OCI-LY1 (cell line): ENCODE measurements at regions not wholly inside any gene's neighbourhood (a gene's known extent, or its start where the extent isn't known, plus 50 kb on each side); places are given as distances from the start of the nearest gene placed in this dataset.
A peak's percentile ranks its signal among the peaks of the same experiment; 100 is the strongest.
"Not testable (repeated sequence)": the region's sequence is repeated elsewhere in the genome, so short reads cannot be mapped to it uniquely, and the experiment has no call there.

Source experiments
- H2AFZ ChIP-seq: fragments of 200-600 bp; sonication (generic), shearing (Covaris generic); 2 replicates; pipeline ENCODE4 v1.6.0; 2014; ENCODE audit warnings: antibody characterized with exemption, mild to moderate bottlenecking, low read length
- H3F3A ChIP-seq: fragments of 200-600 bp; sonication (generic), shearing (Covaris generic); 2 replicates; pipeline ENCODE4 v1.6.0; 2014; ENCODE audit warnings: mild to moderate bottlenecking, antibody characterized with exemption, low read length, moderate library complexity; ENCODE audit not compliant: insufficient read depth
- H3K27ac ChIP-seq: fragments of 200-600 bp; sonication (generic); 2 replicates; pipeline ENCODE4 v1.5.1; 2014; ENCODE audit warnings: low read length, mixed run types, mild to moderate bottlenecking, low read depth; ENCODE audit not compliant: poor library complexity, severe bottlenecking
- H3K27me3 ChIP-seq: fragments of 200-600 bp; sonication (generic); 2 replicates; pipeline ENCODE4 v1.6.0; 2014; ENCODE audit warnings: antibody characterized with exemption, mild to moderate bottlenecking, low read length, moderate library complexity; ENCODE audit not compliant: insufficient read depth
- H3K36me3 ChIP-seq: fragments of 200-600 bp; sonication (generic); 2 replicates; pipeline ENCODE4 v1.6.1; 2014; ENCODE audit warnings: mild to moderate bottlenecking, antibody characterized with exemption, low read length, moderate library complexity, mixed read lengths; ENCODE audit not compliant: insufficient read depth
- H3K4me1 ChIP-seq: fragments of 200-600 bp; sonication (generic); 2 replicates; pipeline ENCODE4 v1.5.1; 2014; ENCODE audit warnings: mild to moderate bottlenecking, low read length, moderate library complexity; ENCODE audit not compliant: insufficient read depth, severe bottlenecking
- H3K4me2 ChIP-seq: fragments of 200-600 bp; sonication (generic), shearing (Covaris generic); 2 replicates; pipeline ENCODE4 v1.6.1; 2014; ENCODE audit warnings: low read length
- H3K4me3 ChIP-seq: fragments of 200-600 bp; sonication (generic); 2 replicates; pipeline ENCODE4 v1.5.1; 2014; ENCODE audit warnings: low read length, low read depth, mild to moderate bottlenecking, mixed read lengths; ENCODE audit not compliant: poor library complexity, severe bottlenecking
- H3K79me2 ChIP-seq: fragments of 200-600 bp; shearing (Covaris generic); 2 replicates; pipeline ENCODE4 v1.6.1; 2016; ENCODE audit warnings: mixed run types, low read length, mixed read lengths; ENCODE audit not compliant: insufficient read depth
- H3K9ac ChIP-seq: fragments of 200-600 bp; sonication (generic), shearing (Covaris generic); 2 replicates; pipeline ENCODE4 v1.6.1; 2014; ENCODE audit warnings: mild to moderate bottlenecking, low read length, mixed read lengths
- H3K9me2 ChIP-seq: fragments of 200-600 bp; sonication (generic), shearing (Covaris generic); 2 replicates; pipeline ENCODE4 v1.6.1; 2014; ENCODE audit warnings: low read depth, mild to moderate bottlenecking, low read length, mixed read lengths
- H3K9me3 ChIP-seq: fragments of 200-600 bp; shearing (Covaris generic); 2 replicates; pipeline ENCODE4 v1.6.1; 2014; ENCODE audit warnings: low read length, mixed read lengths
- H4K20me1 ChIP-seq: fragments of 200-600 bp; sonication (generic), shearing (Covaris generic); 2 replicates; pipeline ENCODE4 v1.6.0; 2016; ENCODE audit warnings: mild to moderate bottlenecking, low read length; ENCODE audit not compliant: insufficient read depth
- TF ChIP-seq, protein P1 (sequence below): fragments of 200-600 bp; sonication (generic), shearing (Covaris generic); IDR thresholded peaks from 2 replicates; pipeline ENCODE4 v1.5.1; 2017; ENCODE audit warnings: mild to moderate bottlenecking, antibody characterized with exemption, low read length, moderate library complexity, mixed read lengths

DNA sequence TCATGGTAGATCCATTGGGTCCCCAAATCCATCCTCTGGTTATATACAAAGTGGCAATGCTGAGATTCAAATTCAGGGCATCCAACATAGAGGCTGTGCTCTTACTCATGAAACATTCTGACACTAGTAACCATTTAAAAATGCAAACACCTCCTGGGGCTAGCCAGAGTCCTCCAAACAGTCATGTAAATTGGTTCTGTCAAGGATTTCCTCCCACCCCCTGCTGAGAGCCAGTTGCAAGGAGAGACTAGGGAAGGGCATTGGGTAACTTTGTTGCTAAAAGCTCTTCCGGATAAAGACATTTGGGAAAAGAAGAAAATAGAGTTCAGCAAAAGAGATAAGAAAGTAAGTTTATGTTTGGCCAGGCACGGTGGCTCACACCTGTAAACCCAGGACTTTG is 58.3 kb downstream of the ART5 start:
- not testable (repeated sequence) for H3K4me2 ChIP-seq, H3K4me3 ChIP-seq, H3K27ac ChIP-seq, H4K20me1 ChIP-seq, H3K9ac ChIP-seq, H3K79me2 ChIP-seq, H3K36me3 ChIP-seq, H3K27me3 ChIP-seq, H3F3A ChIP-seq, H2AFZ ChIP-seq, H3K9me3 ChIP-seq, H3K4me1 ChIP-seq, H3K9me2 ChIP-seq

DNA sequence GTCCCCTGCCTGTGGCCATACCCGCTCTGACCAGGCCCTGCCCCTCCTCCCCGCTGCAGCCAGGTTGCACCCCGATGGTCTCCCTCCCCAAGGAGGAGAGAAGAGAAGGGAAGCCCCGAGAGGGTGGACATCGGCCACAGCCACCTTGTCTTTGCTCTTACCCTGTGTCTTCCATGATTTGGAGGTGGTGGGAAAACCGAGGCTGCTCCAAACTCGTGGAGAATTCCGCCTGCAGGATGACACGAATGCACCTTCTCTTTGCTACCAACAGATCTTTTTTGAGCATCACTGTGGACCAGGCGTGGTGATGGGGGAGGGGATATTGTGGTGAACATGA is 60.4 kb downstream of the ART5 start:
- not testable (repeated sequence) for H3K4me3 ChIP-seq, H3K4me2 ChIP-seq, H3K9me2 ChIP-seq, H3K36me3 ChIP-seq, H4K20me1 ChIP-seq, H3K79me2 ChIP-seq, H3F3A ChIP-seq, H2AFZ ChIP-seq, H3K4me1 ChIP-seq, H3K9ac ChIP-seq, H3K27me3 ChIP-seq, H3K27ac ChIP-seq, H3K9me3 ChIP-seq
- TF ChIP-seq, protein P1, sequence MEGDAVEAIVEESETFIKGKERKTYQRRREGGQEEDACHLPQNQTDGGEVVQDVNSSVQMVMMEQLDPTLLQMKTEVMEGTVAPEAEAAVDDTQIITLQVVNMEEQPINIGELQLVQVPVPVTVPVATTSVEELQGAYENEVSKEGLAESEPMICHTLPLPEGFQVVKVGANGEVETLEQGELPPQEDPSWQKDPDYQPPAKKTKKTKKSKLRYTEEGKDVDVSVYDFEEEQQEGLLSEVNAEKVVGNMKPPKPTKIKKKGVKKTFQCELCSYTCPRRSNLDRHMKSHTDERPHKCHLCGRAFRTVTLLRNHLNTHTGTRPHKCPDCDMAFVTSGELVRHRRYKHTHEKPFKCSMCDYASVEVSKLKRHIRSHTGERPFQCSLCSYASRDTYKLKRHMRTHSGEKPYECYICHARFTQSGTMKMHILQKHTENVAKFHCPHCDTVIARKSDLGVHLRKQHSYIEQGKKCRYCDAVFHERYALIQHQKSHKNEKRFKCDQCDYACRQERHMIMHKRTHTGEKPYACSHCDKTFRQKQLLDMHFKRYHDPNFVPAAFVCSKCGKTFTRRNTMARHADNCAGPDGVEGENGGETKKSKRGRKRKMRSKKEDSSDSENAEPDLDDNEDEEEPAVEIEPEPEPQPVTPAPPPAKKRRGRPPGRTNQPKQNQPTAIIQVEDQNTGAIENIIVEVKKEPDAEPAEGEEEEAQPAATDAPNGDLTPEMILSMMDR = 0 out of 2 replicates have a peak, but pooled peaks have one; percentile 18

DNA sequence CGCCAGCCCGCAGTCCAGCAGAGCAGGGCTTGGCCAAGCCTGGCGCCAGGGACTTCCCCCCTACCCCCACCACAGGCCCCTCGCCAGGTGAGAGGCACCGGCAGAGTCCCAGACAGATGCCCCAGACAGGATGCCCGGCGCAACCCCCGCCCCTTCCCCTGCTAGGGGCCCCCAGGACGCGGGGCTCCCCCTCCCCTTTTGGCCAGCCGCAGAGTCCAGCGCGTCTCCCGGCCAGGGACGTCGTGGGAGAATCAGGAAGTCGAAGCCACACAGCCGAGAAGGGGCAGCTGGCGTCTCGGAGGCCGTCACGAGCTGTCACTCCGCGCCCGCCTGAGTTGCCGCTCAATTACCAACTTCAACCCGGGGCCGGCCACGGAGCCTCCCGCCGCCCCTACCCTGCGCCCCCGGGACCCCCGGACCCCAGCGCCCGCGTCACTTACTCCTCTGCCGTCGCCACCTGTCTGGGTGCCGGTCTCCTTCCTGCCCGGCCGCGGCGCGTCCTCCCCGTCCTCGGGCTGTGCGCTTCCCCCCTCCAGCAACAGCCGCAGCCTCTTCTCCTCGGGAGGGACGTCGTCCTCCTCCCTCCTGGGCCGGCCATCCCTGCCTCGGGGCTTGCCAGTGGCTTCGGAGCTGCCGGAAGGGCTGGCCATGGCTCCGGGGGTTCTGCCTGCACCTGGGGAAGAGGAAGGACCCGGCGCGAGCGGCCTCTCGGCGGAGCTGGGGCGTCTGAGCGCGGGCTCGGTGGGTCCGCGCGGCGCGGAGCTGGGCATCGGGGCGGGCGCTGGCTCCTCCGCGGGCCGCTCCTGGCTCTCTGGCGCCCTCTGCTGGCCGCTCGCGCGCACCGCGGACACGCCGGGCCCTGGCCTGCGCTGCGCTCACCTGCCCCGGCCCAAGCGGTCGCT is 61.1 kb downstream of the ART5 start:
- H3K9me2 ChIP-seq, H3K27ac ChIP-seq, H3K27me3 ChIP-seq, H3K4me2 ChIP-seq, H3K4me1 ChIP-seq, H3F3A ChIP-seq, H3K9ac ChIP-seq, H2AFZ ChIP-seq, H4K20me1 ChIP-seq, H3K9me3 ChIP-seq, H3K36me3 ChIP-seq, H3K4me3 ChIP-seq, H3K79me2 ChIP-seq: not testable (repeated sequence)

DNA sequence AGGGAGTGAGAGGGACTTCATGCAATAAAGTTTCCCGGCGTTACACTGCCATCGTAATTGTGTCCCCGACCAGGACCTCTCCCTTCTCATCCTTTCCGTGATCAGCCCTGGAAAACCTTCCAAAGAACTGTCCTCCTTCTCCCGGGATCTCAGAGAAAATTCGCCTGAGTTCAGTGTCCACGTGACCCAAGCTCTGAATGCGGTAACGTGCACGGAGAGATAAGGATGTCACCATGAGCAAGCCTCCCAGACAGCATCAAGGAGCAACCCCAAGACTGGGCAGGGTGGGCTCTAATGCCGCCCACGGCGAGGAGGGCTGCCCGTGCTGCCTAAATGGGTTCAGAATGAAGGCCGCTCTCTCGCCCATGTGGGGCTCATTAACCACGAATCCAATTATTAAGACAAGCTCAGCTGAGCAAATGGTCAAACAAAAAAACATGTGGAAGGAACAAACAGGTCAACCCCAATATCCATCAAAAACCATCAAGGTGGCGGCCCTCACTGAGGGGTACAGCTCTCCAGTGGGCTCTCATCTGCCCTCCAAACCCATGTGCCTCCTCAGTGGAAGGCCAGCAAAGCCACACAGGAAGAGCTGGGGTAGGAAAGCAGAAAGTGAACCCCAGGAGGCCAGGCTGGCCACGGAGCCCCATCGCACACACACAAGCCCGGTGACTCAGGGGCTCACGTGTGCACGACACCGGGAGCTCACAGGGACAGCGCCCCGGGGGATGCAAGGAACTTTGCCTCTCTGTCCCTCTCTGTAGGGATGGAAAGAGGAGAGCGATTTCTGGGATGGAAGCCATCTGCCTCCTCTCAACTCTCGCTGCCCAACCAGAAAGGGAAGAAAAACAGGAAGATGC is 62.0 kb downstream of the ART5 start:
- not testable (repeated sequence) for H3K27me3 ChIP-seq, H3K9me3 ChIP-seq, H4K20me1 ChIP-seq, H3K4me3 ChIP-seq, H3K4me2 ChIP-seq, H3K4me1 ChIP-seq, H3K9me2 ChIP-seq, H3K79me2 ChIP-seq, H3K27ac ChIP-seq, H2AFZ ChIP-seq, H3K9ac ChIP-seq, H3F3A ChIP-seq, H3K36me3 ChIP-seq

DNA sequence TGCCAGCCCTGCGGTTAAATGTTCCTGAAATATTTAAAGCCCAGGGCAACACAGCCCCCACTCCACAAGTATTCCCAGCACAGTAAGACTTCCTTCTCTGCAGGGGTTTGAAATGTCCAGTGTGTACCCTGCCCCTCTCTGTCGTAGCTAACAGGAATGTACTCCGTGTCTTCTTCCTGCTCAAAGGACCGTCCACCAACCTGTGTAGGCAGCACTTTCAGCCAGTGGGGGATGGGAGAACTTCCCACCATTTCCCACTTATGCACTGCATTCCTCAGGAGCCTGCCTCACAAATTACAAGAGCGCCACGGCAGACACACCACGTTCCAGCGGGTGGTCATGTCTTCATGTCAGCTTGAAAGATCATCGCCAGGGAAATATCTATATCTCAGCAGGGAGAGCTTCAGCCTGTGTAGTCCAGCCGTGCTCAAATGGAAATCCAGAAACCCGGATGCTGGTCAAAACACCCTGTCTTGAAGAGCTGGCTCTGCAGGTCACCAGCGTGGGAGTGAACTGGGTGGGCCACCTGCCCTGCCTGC is 65.7 kb downstream of the ART5 start:
- H2AFZ ChIP-seq, H3K4me3 ChIP-seq, H3K27me3 ChIP-seq, H3K4me2 ChIP-seq, H3K9me2 ChIP-seq, H4K20me1 ChIP-seq, H3K36me3 ChIP-seq, H3K27ac ChIP-seq, H3K9ac ChIP-seq, H3F3A ChIP-seq, H3K4me1 ChIP-seq, H3K79me2 ChIP-seq, H3K9me3 ChIP-seq: not testable (repeated sequence)

DNA sequence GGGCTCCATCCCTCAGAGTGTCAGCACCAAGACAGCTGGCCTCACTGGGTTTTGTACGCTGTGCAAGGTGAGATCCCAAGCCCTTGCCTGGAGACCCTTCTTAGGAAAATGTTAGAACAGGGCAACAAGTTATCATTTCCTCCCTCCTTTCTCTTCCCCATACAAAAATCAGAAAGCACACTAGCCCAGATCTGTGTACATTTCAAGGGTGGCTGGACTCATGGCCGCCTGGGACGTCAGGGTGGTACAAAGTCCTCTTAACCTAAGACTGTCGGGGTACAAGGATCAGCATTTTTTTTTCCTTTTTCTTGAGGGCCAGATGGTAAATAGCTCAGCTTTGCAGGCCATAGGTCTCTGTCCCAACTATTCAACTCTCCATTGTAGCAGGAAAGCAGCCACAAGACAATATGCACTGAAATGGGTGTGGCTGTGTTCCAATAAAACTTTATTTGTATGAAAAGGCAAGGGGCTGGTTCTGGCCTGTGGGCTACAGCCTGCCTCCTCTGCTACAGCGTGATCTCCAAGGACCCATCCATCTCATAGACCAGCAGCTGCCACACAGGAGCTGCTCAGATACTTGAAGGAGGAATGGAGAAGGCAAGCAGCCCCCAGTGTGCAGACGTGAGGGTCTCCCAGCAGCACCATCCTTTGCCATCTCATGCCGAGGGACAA is 68.7 kb downstream of the ART5 start:
- not testable (repeated sequence) for H3K9ac ChIP-seq, H3K36me3 ChIP-seq, H3K27me3 ChIP-seq, H3K4me3 ChIP-seq, H2AFZ ChIP-seq, H3K9me3 ChIP-seq, H4K20me1 ChIP-seq, H3K9me2 ChIP-seq, H3F3A ChIP-seq, H3K27ac ChIP-seq, H3K4me2 ChIP-seq, H3K79me2 ChIP-seq, H3K4me1 ChIP-seq
